Progenitor cell of endocrine pancreas (in vitro differentiated cells): ENCODE measurements at regions not wholly inside any gene's neighbourhood (a gene's known extent, or its start where the extent isn't known, plus 50 kb on each side); places are given as distances from the start of the nearest gene placed in this dataset.

ENCODE experiments used
- DNase-seq: peaks from one replicate; pipeline ENCODE4 v3.0.0; 2021; ENCODE audit warnings: low spot score; ENCODE audit not compliant: unreplicated experiment
- H3K27ac Mint-ChIP-seq: 2 replicates; pipeline ENCODE4 v1.8.0; 2021; ENCODE audit warnings: mild to moderate bottlenecking, moderate library complexity, mixed read lengths
- H3K27me3 Mint-ChIP-seq: 2 replicates; pipeline ENCODE4 v1.8.0; 2021; ENCODE audit warnings: mixed read lengths
- H3K36me3 Mint-ChIP-seq: 2 replicates; pipeline ENCODE4 v1.8.0; 2022; ENCODE audit warnings: mixed read lengths; ENCODE audit not compliant: insufficient read depth
- H3K4me1 Mint-ChIP-seq: 2 replicates; pipeline ENCODE4 v1.8.0; 2021; ENCODE audit warnings: low read depth, mixed read lengths
- H3K4me3 Mint-ChIP-seq: 2 replicates; pipeline ENCODE4 v1.8.0; 2021; ENCODE audit warnings: low read depth, mild to moderate bottlenecking, moderate library complexity, mixed read lengths
- H3K9me3 Mint-ChIP-seq: 2 replicates; pipeline ENCODE4 v1.8.0; 2021; ENCODE audit warnings: low read depth, mixed read lengths
- CTCF ChIP-seq: fragments of 200-600 bp; sonication (generic); IDR thresholded peaks from one replicate; pipeline ENCODE4 v1.5.0; 2021; ENCODE audit warnings: antibody characterized with exemption, mild to moderate bottlenecking; ENCODE audit not compliant: unreplicated experiment

- peaks cover 9% of the 10 kb centered on the region for H3K9me3 Mint-ChIP-seq
- H3K4me1 Mint-ChIP-seq: no peaks in the 10 kb centered on the region
These were observed 80.8 kb upstream of the NR3C2 start for GRCh38 chr4:148522995-148523394.

GRCh38 chr4:148515248-148515647 lies 73.0 kb upstream of the NR3C2 start:
- Mint-ChIP-seq H3K36me3 (no peaks in the 10 kb centered on the region), H3K4me1 (no peaks in the 10 kb centered on the region), H3K27ac (no peak overlapping the region), H3K4me3 (no peak overlapping the region), H3K27me3 (no peaks in the 10 kb centered on the region), H3K9me3 (peaks cover 11% of the 10 kb centered on the region)
- no peak for DNase-seq
- TF ChIP-seq CTCF: no peak

More at GRCh38 chr4:148522995-148523394, 80.8 kb upstream of the NR3C2 start:
- Mint-ChIP-seq H3K27me3 (no peaks in the 10 kb centered on the region), H3K4me3 (no peak overlapping the region), H3K27ac (no peak overlapping the region), H3K36me3 (no peaks in the 10 kb centered on the region)
- no peak for TF ChIP-seq CTCF
- DNase-seq: no peak

GRCh38 chr4:148514581-148514980 lies 72.4 kb upstream of the NR3C2 start:
- no peak for DNase-seq
- no peaks in the 10 kb centered on the region for H3K4me1 Mint-ChIP-seq
- H3K36me3 Mint-ChIP-seq: no peaks in the 10 kb centered on the region
- no peak overlapping the region for H3K4me3 Mint-ChIP-seq
- H3K27ac Mint-ChIP-seq: no peak overlapping the region
- no peak for TF ChIP-seq CTCF
- H3K27me3 Mint-ChIP-seq: no peaks in the 10 kb centered on the region
- peaks cover 11% of the 10 kb centered on the region for H3K9me3 Mint-ChIP-seq

- Mint-ChIP-seq H3K4me1 (no peaks in the 10 kb centered on the region), H3K27ac (no peak overlapping the region), H3K4me3 (no peak overlapping the region), H3K27me3 (no peaks in the 10 kb centered on the region), H3K36me3 (no peaks in the 10 kb centered on the region), H3K9me3 (peaks cover 10% of the 10 kb centered on the region)
- TF ChIP-seq CTCF: no peak
- no peak for DNase-seq
These were observed 71.8 kb upstream of the NR3C2 start for GRCh38 chr4:148514041-148514440.

- Mint-ChIP-seq H3K27ac (no peak overlapping the region), H3K4me1 (no peaks in the 10 kb centered on the region), H3K9me3 (peaks cover 5% of the 10 kb centered on the region), H3K27me3 (no peaks in the 10 kb centered on the region), H3K4me3 (no peak overlapping the region), H3K36me3 (no peaks in the 10 kb centered on the region)
- TF ChIP-seq CTCF: no peak
- DNase-seq: no peak
These were observed 68.0 kb upstream of the NR3C2 start for GRCh38 chr4:148510211-148510610.
